ENCODE measurements at regions not wholly inside any gene's neighbourhood (a gene's known extent, or its start where the extent isn't known, plus 50 kb on each side); places are given as distances from the start of the nearest gene placed in this dataset.

DNA sequence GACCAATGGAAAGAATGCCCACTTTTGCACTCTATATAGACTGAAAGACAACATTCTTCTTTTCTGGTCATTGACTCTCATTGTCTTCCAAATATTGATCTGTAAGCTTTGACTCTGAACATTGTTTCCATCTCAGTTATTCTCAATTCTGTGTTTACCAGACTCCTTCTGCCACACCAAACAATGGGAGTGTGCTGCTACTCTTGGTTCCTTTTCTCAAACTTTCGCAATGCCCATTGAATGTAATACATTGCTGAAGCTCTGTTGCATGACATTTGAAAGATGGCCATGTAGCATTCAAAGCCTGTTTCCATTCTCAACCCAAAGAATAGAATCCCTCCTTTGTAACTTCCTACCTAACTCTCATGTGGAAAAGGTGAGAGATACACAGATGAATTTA is 136.2 kb downstream of the BTC start:
- TF ChIP-seq ZFX (IDR thresholded peaks at IDR 0.05; ENCODE audit: borderline replicate concordance): no peak
- TF ChIP-seq, protein P1, sequence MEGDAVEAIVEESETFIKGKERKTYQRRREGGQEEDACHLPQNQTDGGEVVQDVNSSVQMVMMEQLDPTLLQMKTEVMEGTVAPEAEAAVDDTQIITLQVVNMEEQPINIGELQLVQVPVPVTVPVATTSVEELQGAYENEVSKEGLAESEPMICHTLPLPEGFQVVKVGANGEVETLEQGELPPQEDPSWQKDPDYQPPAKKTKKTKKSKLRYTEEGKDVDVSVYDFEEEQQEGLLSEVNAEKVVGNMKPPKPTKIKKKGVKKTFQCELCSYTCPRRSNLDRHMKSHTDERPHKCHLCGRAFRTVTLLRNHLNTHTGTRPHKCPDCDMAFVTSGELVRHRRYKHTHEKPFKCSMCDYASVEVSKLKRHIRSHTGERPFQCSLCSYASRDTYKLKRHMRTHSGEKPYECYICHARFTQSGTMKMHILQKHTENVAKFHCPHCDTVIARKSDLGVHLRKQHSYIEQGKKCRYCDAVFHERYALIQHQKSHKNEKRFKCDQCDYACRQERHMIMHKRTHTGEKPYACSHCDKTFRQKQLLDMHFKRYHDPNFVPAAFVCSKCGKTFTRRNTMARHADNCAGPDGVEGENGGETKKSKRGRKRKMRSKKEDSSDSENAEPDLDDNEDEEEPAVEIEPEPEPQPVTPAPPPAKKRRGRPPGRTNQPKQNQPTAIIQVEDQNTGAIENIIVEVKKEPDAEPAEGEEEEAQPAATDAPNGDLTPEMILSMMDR (IDR thresholded peaks at IDR 0.05): no peak
